Kidney (tissue), 13 donors: ENCODE measurements at regions not wholly inside any gene's neighbourhood (a gene's known extent, or its start where the extent isn't known, plus 50 kb on each side); places are given as distances from the start of the nearest gene placed in this dataset.

ENCODE experiments used
- DNase-seq, 5 donors: peaks; one replicate each; pipeline ENCODE4 v3.0.0-alpha.2; 2013 to 2020
- FAIRE-seq: peaks from 2 replicates; lab custom pipeline; 2012; peaks lifted over from hg19 to GRCh38; lab: Jason Lieb, UNC
- H3K27ac ChIP-seq, 2 donors: one replicate each; pipeline ENCODE4 v1.7.0; 2013; ENCODE audit warnings: low read depth in 2 of 2, low read length in 2 of 2, inconsistent platforms in 1 of 2
- H3K27me3 ChIP-seq: one replicate; pipeline ENCODE4 v1.7.1; 2013; ENCODE audit warnings: low read length, inconsistent platforms; ENCODE audit not compliant: control insufficient read depth, insufficient read depth
- H3K36me3 ChIP-seq, 3 donors: one replicate each; pipeline versions ENCODE4 v1.7.0 to v1.7.1; 2013; ENCODE audit warnings: low read length in 3 of 3, control low read depth in 1 of 3, inconsistent platforms in 1 of 3; ENCODE audit not compliant: insufficient read depth in 3 of 3, control insufficient read depth in 2 of 3
- H3K4me1 ChIP-seq, 3 donors: one replicate each; pipeline versions ENCODE4 v1.7.0 to v1.7.1; 2013; ENCODE audit warnings: low read length in 3 of 3, inconsistent platforms in 1 of 3, low read depth in 1 of 3; ENCODE audit not compliant: control insufficient read depth in 2 of 3, insufficient read depth in 2 of 3
- H3K4me3 ChIP-seq, 3 donors: one replicate each; pipeline versions ENCODE4 v1.7.0 to v1.8.1; 2013; ENCODE audit warnings: low read length in 3 of 3, control low read depth in 1 of 3, inconsistent platforms in 1 of 3
- H3K9ac ChIP-seq, 3 donors: one replicate each; pipeline versions ENCODE4 v1.7.0 to v1.7.1; 2013; ENCODE audit warnings: low read length in 3 of 3, control low read depth in 1 of 3, inconsistent platforms in 1 of 3
- H3K9me3 ChIP-seq, 3 donors: one replicate each; pipeline versions ENCODE4 v1.7.0 to v1.7.1; 2013; ENCODE audit warnings: low read length in 3 of 3, control low read depth in 1 of 3, inconsistent platforms in 1 of 3; ENCODE audit not compliant: control insufficient read depth in 2 of 3, insufficient read depth in 1 of 3
- intact Hi-C: fragments of 100-400 bp; cut with DNase I; formaldehyde crosslinking; loops from one replicate; pipeline ENCODE4 v1.11.1; 2022
- TF ChIP-seq, protein P1 (sequence below): IDR thresholded peaks from 3 replicates; pipeline ENCODE4 v1.5.1; 2012; ENCODE audit warnings: mild to moderate bottlenecking, moderate library complexity, borderline replicate concordance; ENCODE audit not compliant: insufficient read depth; ENCODE audit errors: extremely low read depth
- donor health status: control.
- donor health status: control.
- donor health status: control.
- donor health status: control.
- donor health status: control.
- donor health status: DM: yes; HTN: yes; CAD: no.
- donor health status: Normal renal cell carcinoma (clear cell type).

DNA sequence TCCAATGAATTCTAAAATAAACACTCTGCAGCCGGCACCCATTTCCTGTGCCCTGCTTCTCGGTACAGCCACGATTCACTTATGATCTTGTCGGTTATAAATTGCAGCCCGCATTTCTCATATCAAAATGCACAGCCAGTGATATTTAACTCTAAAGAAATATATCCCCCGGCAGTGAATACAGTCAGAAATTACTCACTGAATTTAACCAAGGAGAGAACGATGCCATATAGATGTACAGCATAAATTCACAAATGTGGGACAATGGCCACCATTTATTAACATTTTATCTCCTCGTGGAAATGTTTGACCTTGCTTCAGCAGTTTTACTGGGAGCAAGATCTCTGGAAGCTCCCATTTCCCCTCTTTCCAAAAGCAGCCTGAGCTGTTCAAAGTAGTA, 1517.8 kb downstream of the BRD1 start:
- TF ChIP-seq, protein P1, sequence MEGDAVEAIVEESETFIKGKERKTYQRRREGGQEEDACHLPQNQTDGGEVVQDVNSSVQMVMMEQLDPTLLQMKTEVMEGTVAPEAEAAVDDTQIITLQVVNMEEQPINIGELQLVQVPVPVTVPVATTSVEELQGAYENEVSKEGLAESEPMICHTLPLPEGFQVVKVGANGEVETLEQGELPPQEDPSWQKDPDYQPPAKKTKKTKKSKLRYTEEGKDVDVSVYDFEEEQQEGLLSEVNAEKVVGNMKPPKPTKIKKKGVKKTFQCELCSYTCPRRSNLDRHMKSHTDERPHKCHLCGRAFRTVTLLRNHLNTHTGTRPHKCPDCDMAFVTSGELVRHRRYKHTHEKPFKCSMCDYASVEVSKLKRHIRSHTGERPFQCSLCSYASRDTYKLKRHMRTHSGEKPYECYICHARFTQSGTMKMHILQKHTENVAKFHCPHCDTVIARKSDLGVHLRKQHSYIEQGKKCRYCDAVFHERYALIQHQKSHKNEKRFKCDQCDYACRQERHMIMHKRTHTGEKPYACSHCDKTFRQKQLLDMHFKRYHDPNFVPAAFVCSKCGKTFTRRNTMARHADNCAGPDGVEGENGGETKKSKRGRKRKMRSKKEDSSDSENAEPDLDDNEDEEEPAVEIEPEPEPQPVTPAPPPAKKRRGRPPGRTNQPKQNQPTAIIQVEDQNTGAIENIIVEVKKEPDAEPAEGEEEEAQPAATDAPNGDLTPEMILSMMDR: no peak
- peak in 2 of 5 donors; percentile 30 to 64 for DNase-seq
- H3K36me3 ChIP-seq: no peaks in the 10 kb centered on the region
- no peak overlapping the region for H3K4me3 ChIP-seq
- no peak overlapping the region for H3K27ac ChIP-seq
- peaks cover 0 to 2% (median 0%) of the 10 kb centered on the region in 3 donors for H3K9me3 ChIP-seq
- no peak for FAIRE-seq
- no peaks in the 10 kb centered on the region for H3K27me3 ChIP-seq
- no peak overlapping the region for H3K9ac ChIP-seq
- H3K4me1 ChIP-seq: no peaks in the 10 kb centered on the region
- intact Hi-C loops: no loop called here

DNA sequence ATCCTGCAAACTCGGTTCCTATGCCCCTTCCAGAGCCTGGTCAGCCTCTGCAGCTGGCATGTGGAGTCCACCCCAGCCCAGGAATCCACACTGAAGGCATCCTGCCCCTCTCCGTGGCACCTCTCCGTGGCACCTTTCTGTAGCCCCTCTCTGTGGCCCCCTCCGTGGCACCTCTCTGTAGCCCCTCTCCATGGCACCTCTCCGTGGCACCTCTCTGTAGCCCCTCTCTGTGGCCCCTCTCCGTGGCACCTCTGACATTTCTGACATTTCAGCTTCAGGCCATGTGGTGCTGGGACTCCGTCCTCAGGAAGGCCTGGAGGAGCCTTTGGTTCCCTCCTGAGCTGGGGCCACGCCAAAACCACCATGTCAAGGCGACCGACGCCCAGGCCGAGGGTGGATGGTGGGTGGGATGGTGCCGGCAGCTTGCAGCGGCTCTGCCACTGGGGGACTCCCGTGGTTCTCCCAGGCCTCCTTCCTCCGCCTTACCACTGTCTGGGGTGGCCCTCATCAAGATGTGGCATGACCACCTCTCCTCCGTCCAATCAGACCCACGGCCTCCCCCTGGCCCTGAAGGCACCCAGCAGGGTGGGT, 1518.5 kb downstream of the BRD1 start:
- FAIRE-seq: no peak
- TF ChIP-seq, protein P1: no peak
- peak in 1 of 5 donors; percentile 71 for DNase-seq
- intact Hi-C loops: no loop called here
- no peaks in the 10 kb centered on the region for H3K27me3 ChIP-seq
- H3K9me3 ChIP-seq: peaks cover 0 to 2% (median 0%) of the 10 kb centered on the region in 3 donors
- H3K4me3 ChIP-seq: no peak overlapping the region
- no peaks in the 10 kb centered on the region for H3K36me3 ChIP-seq
- H3K9ac ChIP-seq: no peak overlapping the region
- H3K4me1 ChIP-seq: no peaks in the 10 kb centered on the region
- no peak overlapping the region for H3K27ac ChIP-seq

DNA sequence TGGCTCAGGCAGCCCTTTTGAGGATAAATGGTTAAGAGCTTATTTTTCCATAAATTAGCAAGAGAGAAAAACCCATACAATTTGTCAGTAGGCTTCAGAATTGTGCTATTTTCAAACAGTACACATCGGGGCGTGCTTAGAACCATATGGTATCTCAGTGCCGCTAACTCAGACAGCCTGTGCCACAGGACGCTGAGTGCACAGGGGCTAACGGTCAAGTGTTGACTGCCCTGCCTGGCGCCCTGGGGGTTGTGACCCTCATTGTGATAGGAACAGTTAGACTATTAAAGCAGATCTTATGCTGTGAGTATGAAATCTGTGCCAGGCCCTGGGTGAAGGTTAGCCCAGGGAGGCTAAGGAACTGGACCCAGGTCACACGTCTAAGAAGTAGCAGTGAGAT, 1519.7 kb downstream of the BRD1 start:
- peaks cover 0 to 2% (median 0%) of the 10 kb centered on the region in 3 donors for H3K9me3 ChIP-seq
- no peak overlapping the region for H3K4me3 ChIP-seq
- H3K9ac ChIP-seq: no peak overlapping the region
- no peak overlapping the region for H3K27ac ChIP-seq
- H3K4me1 ChIP-seq: no peaks in the 10 kb centered on the region
- H3K36me3 ChIP-seq: no peaks in the 10 kb centered on the region
- FAIRE-seq (no peak), DNase-seq (peak in 1 of 5 donors; percentile 43)
- TF ChIP-seq, protein P1: no peak
- no peaks in the 10 kb centered on the region for H3K27me3 ChIP-seq
- intact Hi-C loops: no loop called here
